ENCODE measurements at regions not wholly inside any gene's neighbourhood (a gene's known extent, or its start where the extent isn't known, plus 50 kb on each side); places are given as distances from the start of the nearest gene placed in this dataset.
"Not testable (repeated sequence)": the region's sequence is repeated elsewhere in the genome, so short reads cannot be mapped to it uniquely, and the experiment has no call there.

DNA sequence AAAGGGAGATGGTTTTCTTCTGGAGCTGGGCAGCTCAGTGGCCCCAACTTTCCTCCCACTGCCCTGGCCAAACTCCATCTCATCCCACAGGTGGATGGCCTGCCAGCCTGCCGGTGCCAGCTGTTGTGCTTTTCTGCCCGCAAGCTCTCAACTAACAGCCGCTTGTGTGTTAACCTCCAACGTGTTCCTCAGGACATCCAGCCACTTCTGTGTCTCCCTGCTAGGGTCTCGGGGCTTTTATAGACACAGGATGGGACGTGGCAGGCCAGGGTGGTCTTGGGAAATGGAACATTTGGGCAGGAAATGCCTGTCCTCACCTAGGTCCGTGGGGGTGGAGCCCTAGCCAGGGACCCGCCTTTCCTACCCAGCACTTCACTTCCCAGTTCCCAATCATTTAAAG is 171.1 kb upstream of the RGS17 start:
- H3K27me3 ChIP-seq (ENCODE audit: control insufficient read depth in 2 of 2, insufficient read depth in 1 of 2, low read length in 1 of 2): no peaks in the 10 kb centered on the region
- H3K4me3 ChIP-seq (ENCODE audit: low read length in 2 of 2): no peak overlapping the region
- H3K9me3 ChIP-seq (ENCODE audit: control insufficient read depth in 2 of 2, insufficient read depth in 1 of 2, low read length in 1 of 2): no peaks in the 10 kb centered on the region
- H3K27ac ChIP-seq (ENCODE audit: low read depth in 1 of 2, low read length in 1 of 2): no peak overlapping the region
- WGBS: 79% methylated on average over 8 of the region's 8 CpGs
- no peak for DNase-seq (ENCODE audit: low read depth in 6 of 9, low spot score in 9 of 9)
- no peaks in the 10 kb centered on the region for H3K4me1 ChIP-seq (ENCODE audit: control insufficient read depth in 2 of 2, insufficient read depth in 2 of 2, low read length in 2 of 2)
- H3K36me3 ChIP-seq (ENCODE audit: control insufficient read depth in 2 of 2, insufficient read depth in 2 of 2, low read length in 1 of 2): no peaks in the 10 kb centered on the region

DNA sequence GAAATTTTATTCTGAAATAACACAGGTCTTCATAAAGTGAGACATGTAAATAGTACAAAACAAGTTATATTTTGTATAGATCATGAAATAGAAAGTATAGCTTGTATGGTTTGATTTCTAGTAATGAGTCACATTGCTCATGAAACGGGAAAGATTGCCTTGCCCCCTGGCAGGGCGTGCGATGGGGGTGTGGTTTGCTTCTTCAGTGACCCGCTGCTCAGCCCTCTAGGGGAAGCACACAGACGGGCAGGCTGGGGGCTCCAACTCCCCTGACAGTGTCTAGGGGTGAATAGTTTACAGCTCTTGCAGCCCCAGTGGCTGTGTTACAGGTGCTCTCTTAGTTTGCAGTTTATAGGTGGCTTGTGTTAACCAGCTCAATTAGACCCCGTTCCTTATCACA is 170.5 kb upstream of the RGS17 start:
- no peaks in the 10 kb centered on the region for H3K36me3 ChIP-seq (ENCODE audit: control insufficient read depth in 2 of 2, insufficient read depth in 2 of 2, low read length in 1 of 2)
- no peak overlapping the region for H3K27ac ChIP-seq (ENCODE audit: low read depth in 1 of 2, low read length in 1 of 2)
- no peak overlapping the region for H3K4me3 ChIP-seq (ENCODE audit: low read length in 2 of 2)
- H3K9me3 ChIP-seq (ENCODE audit: control insufficient read depth in 2 of 2, insufficient read depth in 1 of 2, low read length in 1 of 2): no peaks in the 10 kb centered on the region
- no peaks in the 10 kb centered on the region for H3K27me3 ChIP-seq (ENCODE audit: control insufficient read depth in 2 of 2, insufficient read depth in 1 of 2, low read length in 1 of 2)
- 70% methylated on average over 6 of the region's 6 CpGs for WGBS
- H3K4me1 ChIP-seq (ENCODE audit: control insufficient read depth in 2 of 2, insufficient read depth in 2 of 2, low read length in 2 of 2): no peaks in the 10 kb centered on the region
- DNase-seq (ENCODE audit: low read depth in 6 of 9, low spot score in 9 of 9): no peak

DNA sequence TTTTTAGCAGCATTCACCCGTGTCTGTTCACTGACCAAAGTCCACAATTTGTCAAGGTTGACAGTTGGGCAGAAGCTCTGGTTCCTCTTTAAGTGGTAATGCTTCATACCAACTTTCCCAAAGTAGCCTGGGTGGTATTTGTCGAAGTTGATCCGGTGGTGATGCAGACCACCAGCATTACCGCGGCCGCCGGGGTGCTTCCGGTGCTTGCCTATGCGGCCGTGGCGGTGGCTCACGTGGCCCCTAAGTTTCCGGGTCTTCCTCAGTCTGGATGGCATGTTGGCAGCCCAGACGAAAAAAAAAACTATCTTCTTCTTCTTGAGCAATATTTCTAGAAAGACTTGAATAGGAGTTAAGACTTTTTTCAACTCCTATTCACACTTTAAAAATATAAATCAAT is 151.4 kb upstream of the RGS17 start:
- not testable (repeated sequence) for H3K27ac ChIP-seq (ENCODE audit: low read depth in 1 of 2, low read length in 1 of 2); DNase-seq (ENCODE audit: low read depth in 6 of 9, low spot score in 9 of 9); H3K4me1 ChIP-seq (ENCODE audit: control insufficient read depth in 2 of 2, insufficient read depth in 2 of 2, low read length in 2 of 2); H3K9me3 ChIP-seq (ENCODE audit: control insufficient read depth in 2 of 2, insufficient read depth in 1 of 2, low read length in 1 of 2); H3K36me3 ChIP-seq (ENCODE audit: control insufficient read depth in 2 of 2, insufficient read depth in 2 of 2, low read length in 1 of 2); H3K4me3 ChIP-seq (ENCODE audit: low read length in 2 of 2); H3K27me3 ChIP-seq (ENCODE audit: control insufficient read depth in 2 of 2, insufficient read depth in 1 of 2, low read length in 1 of 2)
- WGBS: 92% methylated on average over 14 of the region's 14 CpGs

DNA sequence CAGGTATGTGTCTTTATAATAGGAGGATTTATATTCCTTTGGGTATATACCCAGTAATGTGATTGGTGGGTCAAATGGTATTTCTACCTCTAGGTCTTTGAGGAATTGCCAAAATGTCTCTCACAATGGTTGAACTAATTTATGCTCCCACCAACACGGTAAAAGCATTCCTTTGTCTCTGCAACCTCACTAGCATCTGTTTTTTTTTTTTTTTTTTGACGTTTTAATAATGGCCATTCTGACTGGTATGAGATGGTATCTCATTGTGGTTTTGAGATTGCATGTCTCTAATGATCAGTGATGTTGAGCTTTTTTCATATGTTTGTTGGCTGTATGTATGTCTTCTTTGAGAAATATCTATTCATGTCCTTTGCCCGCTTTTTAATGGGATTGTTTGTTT is 144.9 kb upstream of the RGS17 start:
- Histone ChIP-seq H3K4me1 (ENCODE audit: control insufficient read depth in 2 of 2, insufficient read depth in 2 of 2, low read length in 2 of 2) (no peaks in the 10 kb centered on the region), H3K36me3 (ENCODE audit: control insufficient read depth in 2 of 2, insufficient read depth in 2 of 2, low read length in 1 of 2) (no peaks in the 10 kb centered on the region), H3K4me3 (ENCODE audit: low read length in 2 of 2) (no peak overlapping the region), H3K9me3 (ENCODE audit: control insufficient read depth in 2 of 2, insufficient read depth in 1 of 2, low read length in 1 of 2) (no peaks in the 10 kb centered on the region), H3K27me3 (ENCODE audit: control insufficient read depth in 2 of 2, insufficient read depth in 1 of 2, low read length in 1 of 2) (no peaks in the 10 kb centered on the region), H3K27ac (ENCODE audit: low read depth in 1 of 2, low read length in 1 of 2) (no peak overlapping the region)
- 84% methylated on average over 3 of the region's 3 CpGs for WGBS
- DNase-seq (ENCODE audit: low read depth in 6 of 9, low spot score in 9 of 9): no peak

DNA sequence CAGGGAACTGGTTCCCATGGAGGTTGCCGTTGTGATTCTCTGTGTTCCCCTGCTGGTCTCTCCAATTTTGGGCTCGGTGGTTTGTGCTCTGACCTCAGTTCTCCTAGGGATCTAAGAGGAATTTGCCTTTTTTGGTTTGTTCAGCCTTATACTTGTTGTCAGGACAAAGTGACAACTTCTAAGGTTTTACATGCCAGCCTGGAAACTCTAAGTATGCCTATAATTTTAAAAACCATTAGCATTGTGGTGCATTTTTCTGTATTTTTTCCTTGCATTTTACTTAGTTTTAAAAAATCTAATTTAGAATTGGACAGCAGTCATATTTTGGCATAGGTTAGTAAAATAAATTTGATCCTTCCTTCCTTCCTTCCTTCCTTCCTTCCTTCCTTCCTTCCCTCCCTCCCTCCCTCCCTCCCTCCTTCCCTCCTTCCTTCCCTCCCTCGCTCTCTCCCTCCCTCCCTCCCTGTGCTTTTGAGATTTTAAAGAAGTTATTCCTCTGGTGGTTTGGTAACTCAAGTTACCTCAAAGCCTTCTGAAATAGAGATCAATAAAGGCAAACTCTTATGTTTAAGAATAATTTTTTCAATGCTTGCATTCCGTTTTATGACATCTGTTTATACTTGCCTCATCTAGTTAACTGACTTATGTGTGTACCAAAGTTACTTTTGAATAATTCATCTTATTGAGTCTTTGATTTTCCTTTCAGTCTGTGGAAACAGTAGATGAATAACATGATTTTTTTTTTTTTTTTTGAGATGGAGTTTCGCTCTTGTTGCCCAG is 141.3 kb upstream of the RGS17 start:
- 87% methylated on average over 5 of the region's 5 CpGs for WGBS
- DNase-seq (ENCODE audit: low read depth in 6 of 9, low spot score in 9 of 9): no peak
- Histone ChIP-seq H3K9me3 (ENCODE audit: control insufficient read depth in 2 of 2, insufficient read depth in 1 of 2, low read length in 1 of 2) (no peaks in the 10 kb centered on the region), H3K36me3 (ENCODE audit: control insufficient read depth in 2 of 2, insufficient read depth in 2 of 2, low read length in 1 of 2) (no peaks in the 10 kb centered on the region), H3K27me3 (ENCODE audit: control insufficient read depth in 2 of 2, insufficient read depth in 1 of 2, low read length in 1 of 2) (no peaks in the 10 kb centered on the region), H3K4me1 (ENCODE audit: control insufficient read depth in 2 of 2, insufficient read depth in 2 of 2, low read length in 2 of 2) (no peaks in the 10 kb centered on the region), H3K27ac (ENCODE audit: low read depth in 1 of 2, low read length in 1 of 2) (no peak overlapping the region), H3K4me3 (ENCODE audit: low read length in 2 of 2) (no peak overlapping the region)

DNA sequence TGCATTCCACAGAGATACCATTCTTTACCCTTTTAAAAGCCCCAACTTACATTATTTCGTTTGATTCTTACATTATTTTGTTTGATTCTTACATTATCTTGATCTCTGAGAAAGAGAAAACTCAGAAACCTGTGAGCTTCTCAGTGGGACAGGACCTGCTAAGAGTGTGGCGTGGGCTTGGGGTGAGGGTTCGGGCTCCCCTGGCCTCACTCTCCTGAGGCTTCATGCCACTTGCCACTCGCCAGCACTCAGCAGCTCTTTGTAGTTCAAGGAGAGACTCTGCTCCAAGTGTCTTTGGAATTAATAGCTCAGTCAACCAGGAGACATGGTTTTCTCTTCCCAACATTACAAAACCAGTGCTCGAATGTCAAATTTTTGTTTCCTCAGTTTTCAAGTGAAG is 132.4 kb upstream of the RGS17 start:
- Histone ChIP-seq H3K4me3 (ENCODE audit: low read length in 2 of 2) (no peak overlapping the region), H3K9me3 (ENCODE audit: control insufficient read depth in 2 of 2, insufficient read depth in 1 of 2, low read length in 1 of 2) (no peaks in the 10 kb centered on the region), H3K27me3 (ENCODE audit: control insufficient read depth in 2 of 2, insufficient read depth in 1 of 2, low read length in 1 of 2) (no peaks in the 10 kb centered on the region), H3K27ac (ENCODE audit: low read depth in 1 of 2, low read length in 1 of 2) (no peak overlapping the region), H3K36me3 (ENCODE audit: control insufficient read depth in 2 of 2, insufficient read depth in 2 of 2, low read length in 1 of 2) (no peaks in the 10 kb centered on the region), H3K4me1 (ENCODE audit: control insufficient read depth in 2 of 2, insufficient read depth in 2 of 2, low read length in 2 of 2) (no peaks in the 10 kb centered on the region)
- WGBS: 92% methylated on average over 5 of the region's 5 CpGs
- no peak for DNase-seq (ENCODE audit: low read depth in 6 of 9, low spot score in 9 of 9)

DNA sequence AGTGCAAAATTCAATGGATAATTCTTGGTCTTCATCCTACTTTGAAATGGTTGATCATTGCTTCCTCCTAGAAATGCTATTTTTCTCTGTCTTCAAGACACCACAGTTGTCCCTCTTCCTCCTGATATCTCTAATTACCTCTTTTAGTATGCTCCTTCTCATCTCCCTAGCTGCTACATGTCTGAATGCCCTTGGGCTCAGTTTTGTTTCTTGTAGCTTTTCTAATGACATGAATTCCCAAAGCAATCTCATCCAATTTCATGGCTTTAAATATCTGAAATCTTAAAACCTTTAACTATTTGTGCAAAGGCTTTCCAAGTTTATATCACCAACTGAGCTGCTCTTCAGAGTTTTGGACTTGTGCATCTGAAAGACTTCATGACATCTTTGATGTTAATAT is 120.2 kb upstream of the RGS17 start:
- no peak for DNase-seq (ENCODE audit: low read depth in 6 of 9, low spot score in 9 of 9)
- Histone ChIP-seq H3K36me3 (ENCODE audit: control insufficient read depth in 2 of 2, insufficient read depth in 2 of 2, low read length in 1 of 2) (no peaks in the 10 kb centered on the region), H3K9me3 (ENCODE audit: control insufficient read depth in 2 of 2, insufficient read depth in 1 of 2, low read length in 1 of 2) (no peaks in the 10 kb centered on the region), H3K4me1 (ENCODE audit: control insufficient read depth in 2 of 2, insufficient read depth in 2 of 2, low read length in 2 of 2) (no peaks in the 10 kb centered on the region), H3K27me3 (ENCODE audit: control insufficient read depth in 2 of 2, insufficient read depth in 1 of 2, low read length in 1 of 2) (no peaks in the 10 kb centered on the region), H3K4me3 (ENCODE audit: low read length in 2 of 2) (no peak overlapping the region), H3K27ac (ENCODE audit: low read depth in 1 of 2, low read length in 1 of 2) (no peak overlapping the region)

DNA sequence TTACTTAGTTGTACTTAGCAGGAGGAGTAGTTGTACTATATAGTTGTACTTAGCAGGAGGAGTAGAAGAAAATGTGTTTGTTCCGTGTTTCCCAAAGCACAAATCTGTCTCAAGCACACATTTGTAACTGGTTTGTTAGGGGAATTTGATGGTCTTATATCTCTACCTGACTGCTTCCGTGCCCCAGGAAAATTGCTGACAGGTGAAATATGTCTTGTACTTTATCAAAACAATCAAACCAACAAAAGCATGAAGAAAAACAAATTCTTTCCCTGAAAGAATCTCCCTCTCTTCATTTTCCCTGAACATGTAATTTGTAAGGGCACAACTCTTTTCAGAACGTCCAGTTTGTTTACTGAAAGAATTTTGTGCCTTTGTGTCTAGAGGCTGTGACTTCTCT is 106.6 kb upstream of the RGS17 start:
- DNase-seq (ENCODE audit: low read depth in 6 of 9, low spot score in 9 of 9): no peak
- Histone ChIP-seq H3K27me3 (ENCODE audit: control insufficient read depth in 2 of 2, insufficient read depth in 1 of 2, low read length in 1 of 2) (no peaks in the 10 kb centered on the region), H3K27ac (ENCODE audit: low read depth in 1 of 2, low read length in 1 of 2) (no peak overlapping the region), H3K9me3 (ENCODE audit: control insufficient read depth in 2 of 2, insufficient read depth in 1 of 2, low read length in 1 of 2) (no peaks in the 10 kb centered on the region), H3K4me3 (ENCODE audit: low read length in 2 of 2) (no peak overlapping the region), H3K36me3 (ENCODE audit: control insufficient read depth in 2 of 2, insufficient read depth in 2 of 2, low read length in 1 of 2) (no peaks in the 10 kb centered on the region), H3K4me1 (ENCODE audit: control insufficient read depth in 2 of 2, insufficient read depth in 2 of 2, low read length in 2 of 2) (no peaks in the 10 kb centered on the region)
- 77% methylated on average over 3 of the region's 3 CpGs for WGBS

DNA sequence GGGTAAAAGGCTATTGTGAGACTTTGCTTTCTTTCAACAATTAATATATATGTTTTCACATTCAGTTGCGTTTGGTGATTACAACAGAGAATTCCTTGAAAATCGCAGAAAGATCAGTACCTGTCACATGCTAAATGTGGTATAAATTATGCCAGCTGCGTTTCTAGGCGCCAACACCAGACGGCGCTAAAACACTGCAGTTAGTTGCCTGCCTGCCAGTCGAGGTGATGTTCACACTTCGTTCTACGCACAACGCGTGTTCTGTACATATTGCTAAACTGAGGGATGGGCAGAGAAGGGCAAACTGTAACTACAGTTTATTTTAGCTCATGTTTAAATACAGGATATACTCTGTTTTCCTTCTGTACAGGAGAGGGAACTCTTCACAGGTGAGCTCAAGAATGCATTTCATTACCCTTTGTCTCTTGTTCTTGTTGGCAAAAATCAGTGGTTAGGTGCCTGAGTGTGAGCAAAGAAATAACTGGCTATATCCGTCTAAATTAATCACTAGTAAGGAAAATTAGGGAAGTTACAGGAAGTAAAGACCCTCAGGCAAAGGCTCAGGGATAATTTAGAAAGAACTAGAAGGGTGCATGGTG is 100.1 kb upstream of the RGS17 start:
- 19% methylated on average over 12 of the region's 12 CpGs for WGBS
- H3K4me3 ChIP-seq (ENCODE audit: low read length in 2 of 2): no peak overlapping the region
- DNase-seq (ENCODE audit: low read depth in 6 of 9, low spot score in 9 of 9): peak in 6 of 9 donors; percentile 9 to 51 (median 18)
- H3K27ac ChIP-seq (ENCODE audit: low read depth in 1 of 2, low read length in 1 of 2): no peak overlapping the region
- H3K9me3 ChIP-seq (ENCODE audit: control insufficient read depth in 2 of 2, insufficient read depth in 1 of 2, low read length in 1 of 2): no peaks in the 10 kb centered on the region
- H3K27me3 ChIP-seq (ENCODE audit: control insufficient read depth in 2 of 2, insufficient read depth in 1 of 2, low read length in 1 of 2): no peaks in the 10 kb centered on the region
- no peaks in the 10 kb centered on the region for H3K36me3 ChIP-seq (ENCODE audit: control insufficient read depth in 2 of 2, insufficient read depth in 2 of 2, low read length in 1 of 2)
- H3K4me1 ChIP-seq (ENCODE audit: control insufficient read depth in 2 of 2, insufficient read depth in 2 of 2, low read length in 2 of 2): no peaks in the 10 kb centered on the region

All from thymus (tissue), 11 donors.